GM06990 (cell line): ENCODE measurements at regions not wholly inside any gene's neighbourhood (a gene's known extent, or its start where the extent isn't known, plus 50 kb on each side); places are given as distances from the start of the nearest gene placed in this dataset.

Experiments used
- DNase-seq: peaks from one replicate; pipeline ENCODE4 v3.0.0-alpha.2; 2011; ENCODE audit not compliant: insufficient read length; ENCODE audit errors: extremely low read depth
- H3K27me3 ChIP-seq: replicated peaks from 2 replicates; pipeline ENCODE4 v1.6.0; 2011; ENCODE audit warnings: low read length; ENCODE audit not compliant: control insufficient read depth, insufficient read depth
- H3K36me3 ChIP-seq: 2 replicates; pipeline ENCODE4 v1.5.1; 2011; ENCODE audit warnings: low read length; ENCODE audit not compliant: control insufficient read depth, insufficient read depth
- H3K4me3 ChIP-seq: replicated peaks from 2 replicates; pipeline ENCODE4 v1.5.1; 2011; ENCODE audit warnings: low read depth, mild to moderate bottlenecking, control low read depth, low read length
- TF ChIP-seq, protein P1 (sequence below): IDR thresholded peaks from 2 replicates; pipeline ENCODE4 v1.5.1; 2011; ENCODE audit warnings: low read length, control low read depth, mild to moderate bottlenecking, inconsistent platforms; ENCODE audit not compliant: insufficient read depth, poor library complexity, severe bottlenecking

DNA sequence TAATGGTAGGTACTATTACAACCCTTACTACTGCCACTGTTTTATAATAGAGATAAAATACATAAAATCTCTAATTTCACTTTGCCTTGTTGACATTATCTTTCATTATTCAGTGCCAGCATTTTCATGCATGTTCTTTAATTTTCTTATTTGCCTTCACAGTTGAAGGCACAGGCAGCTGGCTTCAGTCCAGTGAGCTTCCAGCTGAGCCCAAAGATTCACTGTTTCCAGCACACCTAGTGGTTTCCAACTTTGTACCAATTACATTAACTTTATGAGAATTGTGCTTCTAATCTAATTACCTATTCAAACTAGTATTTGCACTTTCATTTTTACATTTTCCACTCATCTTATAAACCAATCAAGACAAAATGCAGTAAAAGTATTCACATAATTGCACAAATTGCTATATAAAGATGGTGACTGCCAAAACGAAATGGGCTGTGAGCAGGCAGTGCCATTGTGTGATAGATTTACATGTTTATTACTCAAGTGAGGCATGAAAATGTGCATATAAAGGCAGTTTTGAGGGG is 228.3 kb downstream of the MFSD1 start:
- TF ChIP-seq, protein P1, sequence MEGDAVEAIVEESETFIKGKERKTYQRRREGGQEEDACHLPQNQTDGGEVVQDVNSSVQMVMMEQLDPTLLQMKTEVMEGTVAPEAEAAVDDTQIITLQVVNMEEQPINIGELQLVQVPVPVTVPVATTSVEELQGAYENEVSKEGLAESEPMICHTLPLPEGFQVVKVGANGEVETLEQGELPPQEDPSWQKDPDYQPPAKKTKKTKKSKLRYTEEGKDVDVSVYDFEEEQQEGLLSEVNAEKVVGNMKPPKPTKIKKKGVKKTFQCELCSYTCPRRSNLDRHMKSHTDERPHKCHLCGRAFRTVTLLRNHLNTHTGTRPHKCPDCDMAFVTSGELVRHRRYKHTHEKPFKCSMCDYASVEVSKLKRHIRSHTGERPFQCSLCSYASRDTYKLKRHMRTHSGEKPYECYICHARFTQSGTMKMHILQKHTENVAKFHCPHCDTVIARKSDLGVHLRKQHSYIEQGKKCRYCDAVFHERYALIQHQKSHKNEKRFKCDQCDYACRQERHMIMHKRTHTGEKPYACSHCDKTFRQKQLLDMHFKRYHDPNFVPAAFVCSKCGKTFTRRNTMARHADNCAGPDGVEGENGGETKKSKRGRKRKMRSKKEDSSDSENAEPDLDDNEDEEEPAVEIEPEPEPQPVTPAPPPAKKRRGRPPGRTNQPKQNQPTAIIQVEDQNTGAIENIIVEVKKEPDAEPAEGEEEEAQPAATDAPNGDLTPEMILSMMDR: no peak
- Histone ChIP-seq H3K4me3 (no peak overlapping the region), H3K27me3 (no peaks in the 10 kb centered on the region), H3K36me3 (no peaks in the 10 kb centered on the region)
- no peak for DNase-seq

DNA sequence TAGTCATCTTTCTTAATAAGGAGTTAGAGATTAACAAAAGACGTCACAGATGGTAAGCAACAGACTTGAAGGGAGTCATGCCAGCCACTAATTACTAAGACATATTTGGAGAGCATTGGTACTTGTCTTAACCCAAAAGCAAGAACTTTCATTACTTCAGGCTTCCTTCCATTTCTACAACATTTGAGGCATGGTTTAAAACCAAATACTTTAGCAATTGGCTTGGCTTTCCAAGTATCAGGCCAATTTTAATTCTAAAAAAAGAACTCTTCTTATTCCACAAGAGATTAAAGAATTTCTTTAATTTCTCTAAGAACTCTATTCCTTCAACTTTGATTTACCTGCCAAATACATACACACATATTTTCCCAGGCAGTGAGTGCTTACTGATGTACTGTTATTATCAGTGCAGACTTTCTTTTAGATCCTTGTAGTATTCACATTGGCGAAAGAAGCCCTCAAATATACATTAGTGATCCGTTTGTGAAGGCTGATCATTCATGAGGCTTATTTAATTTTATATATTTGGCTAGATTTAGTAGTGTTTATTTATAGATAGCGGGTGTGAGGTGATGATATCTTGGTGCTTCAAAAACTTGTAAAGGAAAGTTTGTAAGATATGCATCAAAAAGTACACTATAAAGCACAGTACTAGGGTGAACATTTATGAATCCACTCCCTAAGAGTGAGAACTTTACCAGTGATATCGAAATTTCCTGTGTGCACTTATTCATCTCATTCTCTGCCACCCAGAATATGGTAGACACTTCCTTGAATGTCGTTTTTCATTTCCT is 229.2 kb downstream of the MFSD1 start:
- no peak for DNase-seq
- H3K27me3 ChIP-seq: no peaks in the 10 kb centered on the region
- no peak overlapping the region for H3K4me3 ChIP-seq
- TF ChIP-seq, protein P1: no peak
- no peaks in the 10 kb centered on the region for H3K36me3 ChIP-seq

DNA sequence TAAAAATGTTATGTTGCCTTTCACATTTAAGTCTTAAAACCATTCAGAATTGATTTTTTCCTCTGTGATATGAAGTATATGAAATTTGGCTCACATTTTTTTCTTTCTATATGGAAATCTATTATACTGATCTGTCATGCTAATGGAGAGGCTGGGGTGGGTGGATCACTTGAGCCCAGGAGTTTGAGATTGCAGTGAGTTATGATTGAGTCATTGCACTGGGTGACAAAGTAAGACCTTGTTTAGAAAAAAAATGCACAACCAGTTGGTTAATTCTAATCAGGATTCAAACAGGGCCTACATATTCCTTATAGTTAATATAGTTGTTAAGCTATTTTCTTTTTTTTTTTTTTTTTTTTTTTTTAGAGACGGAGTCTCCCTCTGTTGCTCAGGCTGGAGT is 230.5 kb downstream of the MFSD1 start:
- no peak for DNase-seq
- H3K36me3 ChIP-seq: no peaks in the 10 kb centered on the region
- no peaks in the 10 kb centered on the region for H3K27me3 ChIP-seq
- H3K4me3 ChIP-seq: no peak overlapping the region
- TF ChIP-seq, protein P1: no peak

DNA sequence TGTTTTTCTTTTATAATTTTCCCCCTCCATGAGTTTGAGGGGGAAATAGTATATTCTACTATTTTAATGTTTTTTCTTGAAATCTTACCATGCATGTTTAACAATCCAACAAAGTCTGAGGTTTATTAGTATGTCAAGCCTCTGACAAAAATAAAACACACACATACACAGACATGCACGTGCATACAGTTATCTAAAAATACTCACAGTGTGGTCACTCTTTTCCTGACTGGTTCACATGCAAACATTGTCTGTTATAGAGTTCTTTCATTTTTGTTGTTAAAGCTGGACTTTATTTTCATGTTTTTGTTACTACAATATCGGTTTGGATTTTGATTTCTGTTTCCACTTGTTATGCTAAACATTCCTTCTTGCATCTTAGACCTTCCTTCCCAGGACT is 236.6 kb downstream of the MFSD1 start:
- no peak for DNase-seq
- no peaks in the 10 kb centered on the region; the same call in none of the 2 replicates for H3K27me3 ChIP-seq
- H3K36me3 ChIP-seq: no peaks in the 10 kb centered on the region
- TF ChIP-seq, protein P1: no peak
- H3K4me3 ChIP-seq: no peak overlapping the region

DNA sequence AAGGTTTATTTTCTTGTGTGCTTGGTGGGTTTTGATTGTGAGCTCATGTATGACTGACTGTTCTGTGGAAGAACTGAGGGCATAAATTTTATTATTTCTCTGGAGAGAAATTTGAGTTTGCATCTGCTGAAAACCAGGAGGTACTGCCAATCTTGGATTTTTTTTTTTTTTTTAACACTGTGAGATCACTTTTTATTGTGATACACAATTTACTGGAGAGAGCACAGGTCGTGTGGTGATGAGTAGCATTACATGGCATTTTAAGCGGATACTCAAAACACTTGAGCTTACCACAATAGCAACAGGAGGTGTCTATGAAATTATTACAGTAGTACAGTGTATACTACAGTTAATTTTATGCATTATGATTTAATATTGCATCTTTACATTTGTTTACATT is 237.4 kb downstream of the MFSD1 start:
- Histone ChIP-seq H3K36me3 (no peaks in the 10 kb centered on the region), H3K4me3 (no peak overlapping the region), H3K27me3 (no peaks in the 10 kb centered on the region; the same call in none of the 2 replicates)
- TF ChIP-seq, protein P1: no peak
- no peak for DNase-seq
